ENCODE measurements at regions not wholly inside any gene's neighbourhood (a gene's known extent, or its start where the extent isn't known, plus 50 kb on each side); places are given as distances from the start of the nearest gene placed in this dataset.

- TF ChIP-seq POLR2AphosphoS5 (IDR thresholded peaks at IDR 0.05): no peak
- no peak for TF ChIP-seq CTCF (IDR thresholded peaks at IDR 0.05)
- TF ChIP-seq POLR2A (IDR thresholded peaks at IDR 0.05): no peak
Measured at GRCh38 chrX:114071412-114071811, 512.5 kb upstream of the HTR2C start.
